ENCODE measurements at regions not wholly inside any gene's neighbourhood (a gene's known extent, or its start where the extent isn't known, plus 50 kb on each side); places are given as distances from the start of the nearest gene placed in this dataset.

DNA sequence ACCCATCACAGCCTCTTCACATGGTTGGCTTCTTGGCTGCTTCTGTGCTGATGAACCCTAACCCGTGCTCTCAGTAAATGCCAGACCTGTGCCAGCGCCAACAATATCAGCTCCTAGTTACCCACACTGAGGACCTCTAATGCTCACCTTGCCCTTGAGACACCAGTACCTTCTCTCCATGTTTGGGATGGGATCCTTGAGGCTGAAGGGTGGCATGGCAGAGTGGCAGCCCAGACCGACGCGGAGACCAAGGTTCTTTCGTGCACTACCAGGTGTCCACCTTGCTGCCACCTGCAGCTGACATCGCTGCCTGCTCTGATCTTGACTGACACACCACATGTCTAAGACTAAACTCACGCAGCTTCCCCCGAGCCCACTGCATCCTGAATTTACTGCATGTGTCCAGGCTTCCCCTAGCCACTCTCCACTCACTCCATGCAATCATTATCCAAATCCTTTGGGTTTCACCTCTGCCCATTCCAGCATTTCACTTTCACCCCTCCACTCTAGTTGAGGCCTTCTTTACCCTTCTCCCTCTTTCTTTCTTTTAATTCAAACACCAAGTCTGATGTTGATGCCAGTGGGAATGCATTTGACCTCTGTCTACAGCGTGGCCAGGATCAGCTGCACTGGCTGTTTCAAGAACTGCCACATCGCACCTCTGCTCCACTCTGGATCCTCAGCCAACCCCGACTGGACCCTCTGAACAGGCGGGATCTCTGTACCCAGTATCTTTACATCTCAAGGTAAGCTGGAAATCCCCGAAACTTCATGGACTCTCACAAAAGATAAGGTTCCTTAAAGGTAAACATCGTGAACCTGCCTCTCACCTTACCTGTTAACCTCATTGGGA, 294.9 kb downstream of the GLRX3 start:
- no peak for DNase-seq (ENCODE audit: low read depth)

DNA sequence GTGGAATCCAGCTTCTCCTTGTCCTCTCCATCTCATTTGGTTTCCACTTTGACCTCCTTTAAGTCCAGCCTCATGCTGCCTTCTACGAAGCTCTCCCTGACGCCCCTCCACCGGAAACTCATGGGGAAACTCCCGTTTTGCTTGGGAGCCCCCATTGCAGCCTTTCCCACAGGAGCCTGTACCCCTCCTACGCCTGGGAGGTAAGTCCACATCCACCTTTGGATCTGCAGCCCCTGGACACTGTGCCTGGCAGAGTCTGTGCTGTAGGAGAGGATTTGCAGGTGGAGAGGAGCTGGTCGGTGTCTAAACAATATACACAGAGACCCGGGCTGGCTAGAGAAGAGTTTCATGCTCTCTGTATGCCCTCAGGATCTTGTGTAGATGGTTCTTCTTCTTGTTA, 296.1 kb downstream of the GLRX3 start:
- DNase-seq (ENCODE audit: low read depth) = no peak

DNA sequence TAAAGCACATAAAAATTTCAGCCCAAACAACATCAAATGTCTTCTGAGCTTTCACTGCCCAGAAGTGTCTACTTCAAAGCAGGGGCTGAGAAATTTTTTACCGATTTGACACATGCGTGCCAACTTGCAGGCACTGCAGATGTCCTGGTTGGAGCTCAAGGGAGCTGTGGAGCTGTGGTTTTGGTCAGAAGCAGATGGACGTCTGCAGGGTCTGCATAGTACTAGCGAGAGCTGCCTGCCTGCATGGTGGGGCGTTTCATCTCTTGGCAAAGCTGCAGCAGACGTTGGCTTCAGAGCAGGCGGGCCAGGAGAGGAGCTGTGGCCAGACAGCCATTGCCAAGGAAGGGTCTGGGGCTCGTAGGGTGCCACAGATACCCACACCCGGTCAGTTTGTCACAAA, 296.7 kb downstream of the GLRX3 start:
- DNase-seq (ENCODE audit: low read depth) = no peak

DNA sequence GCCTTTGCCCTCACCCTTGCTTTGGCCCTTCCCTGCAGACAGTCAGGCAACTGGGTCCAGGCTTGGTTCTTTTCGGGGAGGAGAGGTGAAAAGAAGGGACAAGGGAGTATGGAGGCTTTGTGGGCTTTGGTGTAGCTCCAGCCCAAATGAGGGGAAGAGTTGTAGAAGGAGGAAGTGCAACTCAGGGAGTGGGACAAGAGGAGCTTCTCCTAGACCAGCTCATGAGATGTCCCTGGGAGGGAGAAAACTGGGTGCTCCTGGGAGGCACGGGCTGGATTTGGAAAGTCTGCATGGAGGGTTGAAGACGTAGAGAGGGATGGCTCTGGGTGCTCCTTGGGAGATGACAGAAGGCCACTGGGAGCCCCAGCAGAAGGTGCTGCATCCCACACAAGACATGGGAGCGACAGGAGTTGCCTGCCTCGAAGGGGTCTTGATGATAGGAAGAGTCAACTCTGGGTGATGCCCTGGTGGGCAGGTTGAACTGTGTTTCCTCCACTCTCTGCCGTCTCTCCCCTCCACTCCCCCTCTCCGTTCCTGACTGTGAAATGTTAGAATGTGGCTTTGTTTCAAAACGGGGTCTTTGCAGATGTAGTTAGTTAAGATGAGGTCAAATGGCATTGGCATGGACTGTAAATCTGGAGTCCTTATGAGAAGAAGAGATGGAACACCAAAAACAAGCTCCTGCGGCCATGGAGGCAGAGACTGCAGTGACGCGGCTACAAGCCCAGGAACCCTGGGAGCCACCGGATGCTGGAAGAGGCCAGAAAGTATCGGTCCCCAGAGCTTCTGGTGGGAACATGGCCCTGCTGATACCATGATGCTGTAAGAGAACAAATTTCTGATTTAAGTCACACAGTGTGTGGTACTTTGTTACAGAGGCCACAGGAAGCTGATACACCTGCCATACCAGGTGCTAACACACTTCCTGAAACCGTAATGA, 298.5 kb downstream of the GLRX3 start:
- DNase-seq (ENCODE audit: low read depth) = no peak

DNA sequence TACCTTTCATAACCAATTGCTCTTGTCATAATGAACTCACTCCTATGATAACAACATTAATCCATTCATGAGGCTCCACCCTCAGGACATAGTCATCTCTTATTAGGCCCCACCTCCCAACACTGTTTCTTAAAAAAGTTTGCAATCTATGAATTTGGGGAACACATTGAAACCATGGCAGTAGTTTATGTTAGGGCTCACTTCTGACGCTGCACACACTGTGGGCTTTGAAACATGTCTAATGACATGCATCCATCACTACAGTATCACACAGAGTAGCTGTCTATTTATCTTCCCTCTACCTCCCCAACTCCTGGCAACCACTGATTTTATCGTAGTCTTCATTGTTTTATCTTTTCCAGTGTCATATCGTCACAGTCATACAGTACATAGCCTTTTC, 299.8 kb downstream of the GLRX3 start:
- no peak for DNase-seq (ENCODE audit: low read depth)

DNA sequence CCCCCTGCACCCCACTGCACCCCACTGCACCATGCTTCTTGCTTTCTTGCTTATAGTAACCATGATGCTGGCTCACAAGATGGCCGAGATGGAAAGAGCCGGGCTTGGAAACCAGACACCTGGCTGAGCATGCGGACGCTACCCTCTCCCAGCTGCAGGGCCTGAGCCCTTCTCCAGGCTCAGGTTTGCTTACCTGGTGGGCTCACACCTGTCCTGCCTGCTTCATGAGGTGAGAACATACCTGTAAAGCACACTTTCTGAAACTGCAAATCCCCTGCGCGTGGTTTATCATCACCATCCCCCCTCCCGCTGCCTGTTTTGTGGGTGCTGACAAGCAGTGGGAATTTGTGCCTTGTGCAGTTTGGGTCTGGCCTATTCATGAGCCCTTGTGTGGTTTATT, 302.7 kb downstream of the GLRX3 start:
- no peak for DNase-seq (ENCODE audit: low read depth)

DNA sequence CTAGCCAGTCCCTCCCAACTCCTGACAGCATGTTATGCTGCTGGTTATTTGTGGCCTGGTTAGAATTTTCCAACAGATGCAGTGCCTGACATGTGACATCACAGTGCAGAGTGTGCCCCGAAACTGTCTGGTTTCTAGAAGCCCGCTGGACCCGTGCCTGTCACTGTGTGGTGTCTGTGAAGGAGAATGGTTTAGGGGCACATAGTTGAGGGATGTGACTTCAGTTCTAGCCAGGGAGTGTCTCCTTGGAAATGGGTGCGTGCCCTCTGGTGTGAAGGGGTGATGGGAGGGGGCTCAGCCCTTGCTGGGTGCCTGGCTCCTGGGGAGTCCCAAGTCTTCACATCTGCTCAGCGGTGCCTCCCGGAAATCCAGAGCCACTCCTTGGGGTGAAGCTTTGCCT, 303.6 kb downstream of the GLRX3 start:
- no peak for DNase-seq (ENCODE audit: low read depth)

DNA sequence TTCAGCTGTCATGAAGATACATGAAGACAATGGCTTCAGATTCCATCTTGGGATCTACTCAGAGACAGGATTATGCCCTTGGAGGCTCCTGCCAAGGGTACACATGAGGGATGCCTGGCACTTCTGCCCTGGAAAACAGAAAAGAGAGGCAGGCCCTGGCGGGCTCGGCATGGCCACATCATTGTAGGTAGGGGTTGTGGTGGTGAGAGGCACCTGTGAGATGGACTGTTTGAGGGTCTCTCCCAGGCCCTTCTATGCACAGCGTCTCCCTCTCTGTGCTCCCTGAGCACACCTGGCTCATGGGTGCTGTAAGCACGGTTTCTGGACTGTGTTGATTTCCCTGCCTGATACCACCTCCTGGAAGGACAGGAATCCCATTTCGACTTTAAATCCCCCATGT, 304.3 kb downstream of the GLRX3 start:
- DNase-seq (ENCODE audit: low read depth) = no peak

DNA sequence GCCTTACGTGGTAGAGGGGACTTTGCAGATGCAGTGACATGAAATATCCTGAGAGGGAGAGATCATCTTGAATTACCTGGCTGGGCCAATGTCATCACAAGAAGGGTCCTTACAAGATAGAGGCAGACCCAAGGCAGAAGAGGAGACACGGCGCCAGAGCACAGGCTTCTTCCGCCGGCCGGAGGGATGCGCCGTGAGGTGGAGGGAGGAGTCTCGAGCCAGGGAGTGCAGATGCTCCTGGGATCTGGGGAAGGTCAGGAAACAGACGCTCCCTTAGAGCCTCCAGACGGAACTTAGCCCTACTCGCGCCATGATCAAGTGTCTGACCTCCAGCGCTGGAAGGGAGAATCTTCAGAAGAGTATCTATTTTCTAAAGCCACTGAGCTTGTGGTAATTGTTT, 304.8 kb downstream of the GLRX3 start:
- no peak for DNase-seq (ENCODE audit: low read depth)

DNA sequence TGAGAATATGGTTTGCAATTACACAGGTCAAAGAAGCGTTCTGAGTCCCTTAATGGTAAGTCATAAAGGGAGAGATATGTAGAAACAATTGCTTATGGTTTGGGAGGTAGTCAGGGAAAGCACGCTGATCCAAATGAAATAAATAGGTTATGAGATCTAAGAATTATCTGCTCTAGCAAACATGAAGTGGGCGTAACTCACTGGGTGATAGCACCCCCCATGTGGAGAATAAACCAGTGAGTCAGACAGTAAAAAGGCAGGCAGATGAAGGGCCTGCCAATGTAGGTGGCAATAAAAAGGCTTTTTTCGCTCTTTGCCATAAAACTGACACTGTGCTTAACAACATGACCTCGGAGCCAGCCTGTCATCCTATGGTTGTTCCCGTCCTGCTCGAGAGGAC, 306.9 kb downstream of the GLRX3 start:
- DNase-seq (ENCODE audit: low read depth) = no peak

DNA sequence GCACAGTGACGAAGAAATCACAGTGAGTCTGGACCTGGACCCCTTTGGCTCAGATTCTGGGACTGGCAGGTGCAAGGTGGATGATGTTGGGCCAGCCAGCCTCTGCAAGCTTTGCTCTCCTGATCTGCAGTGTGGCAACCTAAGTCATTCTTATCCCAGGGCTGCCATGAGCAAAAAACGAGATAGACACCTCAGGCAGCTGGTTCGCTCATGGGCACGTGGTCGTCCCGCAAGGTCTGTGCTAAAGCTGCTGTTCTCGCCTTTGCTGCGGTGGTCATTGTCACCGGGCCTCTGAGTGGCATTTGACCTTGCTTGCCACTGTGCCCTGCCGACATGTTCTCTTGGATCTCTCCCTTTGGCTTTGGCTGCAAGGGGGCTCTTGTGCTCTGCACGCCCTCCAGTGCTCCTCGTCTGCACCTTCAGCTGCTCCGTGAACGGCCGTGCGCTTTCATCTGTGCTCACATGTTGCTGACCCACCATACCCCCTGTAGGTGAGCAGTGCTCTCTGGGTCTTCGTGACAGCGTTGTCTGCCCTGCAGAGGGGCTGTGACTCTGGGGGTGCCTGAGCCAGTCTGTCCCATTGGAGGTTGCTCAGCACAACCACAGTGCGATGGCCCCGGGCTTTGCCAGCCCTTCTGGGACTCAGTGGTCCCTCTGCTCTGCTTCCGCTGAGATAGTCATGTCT, 317.0 kb downstream of the GLRX3 start:
- no peak for DNase-seq (ENCODE audit: low read depth)

DNA sequence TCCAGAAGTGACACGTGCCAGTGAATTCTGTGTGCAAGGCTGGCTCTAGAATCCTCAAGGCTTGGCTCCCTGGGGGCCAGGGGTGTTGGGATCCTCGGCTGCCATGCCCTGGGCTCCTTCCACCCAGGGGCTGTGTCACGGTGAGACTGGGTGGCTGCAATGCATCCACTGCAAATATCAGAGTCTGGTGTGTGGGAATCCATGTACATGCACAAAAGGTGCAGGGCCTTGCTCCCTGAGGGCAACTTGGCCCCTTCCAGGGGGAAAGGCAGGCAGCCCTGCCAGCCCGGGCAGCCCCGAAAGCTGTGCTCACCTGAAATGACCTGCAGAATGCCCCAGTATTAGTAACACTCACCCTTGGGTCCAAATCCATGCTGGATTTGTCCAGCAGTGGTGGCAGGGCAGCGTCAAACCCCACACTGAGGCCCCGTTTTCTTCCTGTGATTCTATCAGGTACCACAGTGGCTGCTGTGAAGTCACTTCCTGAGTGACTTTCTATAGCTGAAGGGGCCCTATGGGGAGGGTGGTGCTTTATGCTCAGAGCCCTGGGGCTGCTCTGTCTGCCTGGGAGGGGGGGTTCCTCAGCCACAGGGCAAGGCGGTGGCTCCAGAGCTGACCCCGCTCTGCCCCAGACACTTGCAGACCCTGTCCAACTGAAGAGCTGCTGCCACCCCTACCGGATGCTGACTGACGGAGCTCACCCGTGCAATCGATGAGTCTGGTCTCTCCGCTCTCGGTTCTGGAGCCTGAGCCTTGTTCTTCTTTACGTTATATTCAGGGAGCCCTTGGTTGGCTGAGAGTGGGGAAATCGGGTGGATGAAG, 317.7 kb downstream of the GLRX3 start:
- no peak for DNase-seq (ENCODE audit: low read depth)

DNA sequence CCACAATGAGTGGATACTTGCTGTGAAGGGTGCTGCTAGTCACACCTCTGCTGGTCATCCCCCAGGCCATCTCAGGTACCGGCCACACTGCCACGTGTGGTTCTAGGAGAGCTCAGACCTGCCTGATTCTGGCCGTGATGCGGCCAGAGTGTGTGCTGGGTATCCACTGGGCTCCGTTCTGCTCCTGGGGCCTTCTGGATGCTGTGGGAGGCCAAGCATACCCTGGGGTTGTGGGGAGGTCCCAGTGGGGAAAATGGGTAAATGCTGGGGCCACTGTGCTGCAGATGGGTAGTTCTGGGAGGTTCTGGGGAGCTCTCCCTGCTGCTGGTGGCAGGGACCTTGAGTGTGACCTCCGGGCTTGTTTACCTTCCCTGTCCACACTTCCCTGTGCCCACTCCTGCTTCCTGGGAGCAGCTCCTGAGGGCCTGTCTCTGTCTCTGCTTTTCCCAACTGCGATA, 318.4 kb downstream of the GLRX3 start:
- no peak for DNase-seq (ENCODE audit: low read depth)

DNA sequence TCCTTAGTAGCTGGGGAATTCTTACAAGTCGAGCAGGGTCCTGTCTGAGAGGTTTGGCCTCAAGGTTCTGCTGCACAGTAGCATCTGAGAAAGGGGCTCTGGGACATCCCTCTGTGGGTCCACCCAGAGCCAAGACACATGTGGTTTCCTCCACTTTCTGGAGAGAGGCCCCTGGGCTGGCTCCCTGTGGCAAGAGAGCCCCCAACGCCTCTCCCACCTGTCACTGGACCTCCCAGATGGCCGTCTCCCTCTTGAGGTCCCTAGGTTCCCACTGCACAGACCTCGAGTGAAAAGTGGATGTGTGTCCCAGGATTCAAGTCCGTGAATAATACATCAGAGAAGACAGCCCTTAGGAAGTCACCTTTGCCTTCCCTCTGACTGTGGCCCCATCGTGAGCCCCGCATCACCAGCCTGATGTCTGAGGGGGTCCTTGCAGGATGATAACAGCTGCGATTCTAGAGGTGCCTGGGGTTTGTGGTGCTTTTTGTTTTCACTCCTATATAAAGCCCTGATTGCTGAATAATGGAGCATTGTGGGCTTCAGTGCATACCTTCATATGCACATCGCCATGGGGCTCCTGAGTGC, 319.0 kb downstream of the GLRX3 start:
- no peak for DNase-seq (ENCODE audit: low read depth)

DNA sequence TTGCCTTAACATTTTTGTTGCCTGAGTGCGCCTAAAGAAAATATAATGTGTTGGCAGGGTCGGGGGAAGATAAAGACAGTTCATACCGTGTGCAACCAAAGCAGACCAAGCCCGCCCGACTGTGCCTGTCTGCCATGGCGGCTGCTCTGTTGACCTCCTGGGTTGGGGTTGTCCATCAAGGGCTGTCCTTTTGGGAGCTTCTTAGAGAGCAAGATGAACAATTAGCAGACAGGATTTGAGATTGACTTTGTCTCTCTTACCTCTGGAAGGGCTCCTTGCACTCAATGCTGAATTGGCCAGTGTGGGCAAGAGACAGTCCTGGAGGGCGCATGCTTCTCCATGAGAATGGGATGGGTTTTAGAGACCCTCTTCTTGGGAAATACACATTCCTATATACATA, 319.6 kb downstream of the GLRX3 start:
- no peak for DNase-seq (ENCODE audit: low read depth)

DNA sequence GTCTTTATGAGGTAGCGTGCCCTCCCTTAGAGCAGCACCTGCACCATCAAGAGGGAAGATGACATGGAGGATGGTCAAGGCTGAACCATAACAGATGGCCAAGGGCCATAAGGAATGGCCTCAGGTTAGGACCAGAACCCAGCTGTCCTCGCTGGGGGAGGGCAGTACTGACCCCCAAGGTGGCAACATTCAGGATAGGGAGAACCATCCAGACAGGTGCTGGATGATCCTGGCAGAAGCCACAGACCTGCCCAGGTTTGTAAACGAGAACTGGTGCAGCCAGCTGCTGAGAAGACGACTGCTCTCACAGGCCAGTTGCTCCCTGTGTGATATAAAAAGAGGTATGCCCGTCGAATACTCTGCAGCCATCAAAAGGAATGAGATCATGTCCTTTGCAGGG, 320.4 kb downstream of the GLRX3 start:
- DNase-seq (ENCODE audit: low read depth) = no peak

DNA sequence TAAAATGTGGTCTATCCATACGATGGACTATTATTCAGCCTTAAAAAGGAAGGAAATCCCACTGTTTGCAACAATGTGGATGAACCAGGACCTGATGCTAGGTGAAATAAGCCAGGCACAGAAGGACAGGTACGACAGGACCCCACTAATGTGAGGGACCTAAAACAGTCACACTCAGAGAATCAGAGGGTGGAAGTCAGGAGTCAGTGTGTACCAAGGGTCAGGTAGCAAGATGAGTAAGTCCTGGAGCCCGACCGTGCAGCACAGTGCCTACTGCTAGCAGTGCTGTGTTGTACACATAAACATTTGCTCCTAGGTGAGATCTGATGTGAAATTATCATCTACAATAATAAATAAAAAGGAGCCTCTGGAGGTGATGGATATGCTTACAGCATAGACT, 322.3 kb downstream of the GLRX3 start:
- no peak for DNase-seq (ENCODE audit: low read depth)

DNA sequence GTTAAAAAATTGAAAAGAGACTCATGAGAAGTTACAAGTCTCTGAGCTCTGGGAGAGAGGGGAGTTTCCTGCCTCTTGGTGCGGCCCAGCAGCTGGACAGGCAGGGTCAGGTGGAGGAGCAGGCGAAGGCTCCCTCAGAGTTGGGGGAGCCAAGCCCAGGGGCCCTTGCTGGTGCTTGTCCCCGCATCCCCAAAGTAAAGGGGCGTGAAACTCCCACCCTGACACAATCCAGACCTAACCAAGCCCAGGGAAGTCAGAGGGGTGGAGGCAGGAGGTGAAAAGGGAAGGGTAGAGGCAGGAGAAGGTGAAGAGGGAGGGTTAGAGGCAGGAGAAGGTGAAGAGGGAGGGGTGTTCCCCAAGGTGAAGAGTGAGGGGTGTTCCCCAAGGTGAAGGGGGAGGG, 322.8 kb downstream of the GLRX3 start:
- DNase-seq (ENCODE audit: low read depth) = no peak

DNA sequence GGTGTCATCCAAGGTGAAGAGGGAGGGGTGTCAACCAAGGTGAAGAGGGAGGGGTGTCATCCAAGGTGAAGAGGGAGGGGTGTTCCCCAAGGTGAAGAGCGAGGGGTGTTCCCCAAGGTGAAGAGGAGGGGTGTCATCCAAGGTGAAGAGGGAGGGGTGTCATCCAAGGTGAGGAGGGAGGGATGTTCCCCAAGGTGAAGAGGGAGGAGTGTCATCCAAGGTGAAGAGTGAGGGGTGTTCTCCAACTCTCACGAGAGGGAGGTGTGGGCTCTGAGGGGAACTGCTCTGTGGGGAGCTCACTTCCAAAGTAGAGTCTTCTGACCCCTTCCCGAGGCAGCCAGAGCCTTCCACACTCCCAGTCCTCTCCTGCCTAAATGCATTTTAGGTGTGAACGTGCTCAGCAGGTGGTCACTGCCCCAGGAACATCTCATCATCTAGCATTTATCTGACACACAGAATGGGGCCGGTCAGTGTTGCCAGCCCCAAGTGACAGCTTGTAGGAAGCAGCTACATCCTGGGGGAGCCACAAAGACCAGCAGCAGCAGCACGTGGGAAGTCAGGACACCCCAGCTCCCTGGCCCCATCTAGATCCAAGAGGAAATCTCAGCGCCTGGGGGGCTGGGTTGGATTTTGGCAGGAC, 323.8 kb downstream of the GLRX3 start:
- no peak for DNase-seq (ENCODE audit: low read depth)

DNA sequence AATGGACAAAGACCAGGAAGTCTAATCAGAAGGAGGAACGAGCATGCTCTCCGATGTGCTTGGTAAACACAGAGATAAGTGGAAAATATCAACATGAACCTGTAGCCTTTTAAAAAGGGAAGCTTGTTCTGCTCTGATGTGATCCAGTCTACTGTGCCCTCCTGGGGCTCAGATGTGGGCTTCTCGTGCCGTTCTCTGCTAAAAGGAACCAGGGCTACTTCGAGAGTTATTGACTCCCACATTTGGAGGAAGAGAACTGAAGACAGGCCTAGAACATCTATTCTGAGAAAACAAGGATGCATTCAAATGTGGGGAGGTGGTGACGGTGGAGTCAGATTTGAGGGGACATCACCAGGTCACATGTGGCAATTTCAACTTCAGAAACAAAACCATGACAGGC, 325.4 kb downstream of the GLRX3 start:
- DNase-seq (ENCODE audit: low read depth) = no peak
